ENCODE measurements at regions not wholly inside any gene's neighbourhood (a gene's known extent, or its start where the extent isn't known, plus 50 kb on each side); places are given as distances from the start of the nearest gene placed in this dataset.

DNA sequence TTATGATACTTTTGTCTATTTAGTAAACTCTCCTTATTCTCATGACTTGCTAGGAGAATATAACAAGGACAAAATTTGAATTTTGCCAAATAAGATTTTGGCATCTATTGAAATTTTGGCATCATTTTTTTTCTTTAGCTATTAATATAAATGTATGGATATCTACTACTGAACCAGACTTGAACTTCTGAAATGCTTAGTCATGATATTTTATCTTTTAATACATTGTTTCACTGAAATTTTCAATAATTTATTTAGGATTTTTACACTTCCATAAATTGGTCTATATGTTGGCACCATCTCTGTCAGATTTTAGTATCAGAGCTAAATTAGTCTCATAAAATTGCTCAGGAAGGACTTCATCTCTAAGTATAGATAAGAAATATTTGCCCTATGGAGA, 149.8 kb downstream of the CYP26B1 start:
- TF ChIP-seq EZH2 (IDR thresholded peaks at IDR 0.05; ENCODE audit: borderline replicate concordance): no peak
- TF ChIP-seq, protein P1, sequence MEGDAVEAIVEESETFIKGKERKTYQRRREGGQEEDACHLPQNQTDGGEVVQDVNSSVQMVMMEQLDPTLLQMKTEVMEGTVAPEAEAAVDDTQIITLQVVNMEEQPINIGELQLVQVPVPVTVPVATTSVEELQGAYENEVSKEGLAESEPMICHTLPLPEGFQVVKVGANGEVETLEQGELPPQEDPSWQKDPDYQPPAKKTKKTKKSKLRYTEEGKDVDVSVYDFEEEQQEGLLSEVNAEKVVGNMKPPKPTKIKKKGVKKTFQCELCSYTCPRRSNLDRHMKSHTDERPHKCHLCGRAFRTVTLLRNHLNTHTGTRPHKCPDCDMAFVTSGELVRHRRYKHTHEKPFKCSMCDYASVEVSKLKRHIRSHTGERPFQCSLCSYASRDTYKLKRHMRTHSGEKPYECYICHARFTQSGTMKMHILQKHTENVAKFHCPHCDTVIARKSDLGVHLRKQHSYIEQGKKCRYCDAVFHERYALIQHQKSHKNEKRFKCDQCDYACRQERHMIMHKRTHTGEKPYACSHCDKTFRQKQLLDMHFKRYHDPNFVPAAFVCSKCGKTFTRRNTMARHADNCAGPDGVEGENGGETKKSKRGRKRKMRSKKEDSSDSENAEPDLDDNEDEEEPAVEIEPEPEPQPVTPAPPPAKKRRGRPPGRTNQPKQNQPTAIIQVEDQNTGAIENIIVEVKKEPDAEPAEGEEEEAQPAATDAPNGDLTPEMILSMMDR (IDR thresholded peaks at IDR 0.05; ENCODE audit: poor library complexity): no peak

Measured in hepatocyte (in vitro differentiated cells).